Neural crest cell (in vitro differentiated cells): ENCODE measurements at regions not wholly inside any gene's neighbourhood (a gene's known extent, or its start where the extent isn't known, plus 50 kb on each side); places are given as distances from the start of the nearest gene placed in this dataset.
"Not testable (repeated sequence)": the region's sequence is repeated elsewhere in the genome, so short reads cannot be mapped to it uniquely, and the experiment has no call there.

Experiments used
- DNase-seq: peaks from one replicate; pipeline ENCODE4 v3.0.0; 2021; ENCODE audit warnings: low read depth, mixed read lengths, low spot score
- H3K27ac Mint-ChIP-seq: one replicate; pipeline ENCODE4 v1.8.0; 2021; ENCODE audit warnings: mild to moderate bottlenecking, mixed read lengths; ENCODE audit not compliant: unreplicated experiment
- H3K27me3 Mint-ChIP-seq: 2 replicates; pipeline ENCODE4 v1.8.0; 2021; ENCODE audit warnings: low read depth, mild to moderate bottlenecking, mixed read lengths
- H3K36me3 Mint-ChIP-seq: 2 replicates; pipeline ENCODE4 v1.8.0; 2021; ENCODE audit warnings: low read depth, mild to moderate bottlenecking, mixed read lengths
- H3K4me1 Mint-ChIP-seq: 2 replicates; pipeline ENCODE4 v1.8.0; 2021; ENCODE audit warnings: mixed read lengths
- H3K4me3 Mint-ChIP-seq: one replicate; pipeline ENCODE4 v1.8.0; 2021; ENCODE audit warnings: mild to moderate bottlenecking, mixed read lengths
- H3K9me3 Mint-ChIP-seq: 2 replicates; pipeline ENCODE4 v1.8.0; 2021; ENCODE audit warnings: mixed read lengths
- CTCF ChIP-seq: fragments of 200-600 bp; sonication (generic); conservative IDR thresholded peaks from 2 replicates; pipeline ENCODE4 v1.5.0; 2021; ENCODE audit warnings: antibody characterized with exemption, mild to moderate bottlenecking

- no peak overlapping the region for H3K4me3 Mint-ChIP-seq
- no peak for DNase-seq
- no peaks in the 10 kb centered on the region for H3K27me3 Mint-ChIP-seq
- no peak overlapping the region for H3K27ac Mint-ChIP-seq
- TF ChIP-seq CTCF: no peak
- H3K36me3 Mint-ChIP-seq: no peaks in the 10 kb centered on the region
- H3K4me1 Mint-ChIP-seq: no peaks in the 10 kb centered on the region
- no peaks in the 10 kb centered on the region for H3K9me3 Mint-ChIP-seq
Observed at GRCh38 chr13:81907787-81908372, 1567.0 kb upstream of the SPRY2 start.

GRCh38 chr13:81888855-81889254, 1547.9 kb upstream of the SPRY2 start:
- Mint-ChIP-seq H3K27me3 (no peaks in the 10 kb centered on the region), H3K9me3 (peaks cover 15% of the 10 kb centered on the region), H3K4me1 (no peaks in the 10 kb centered on the region), H3K36me3 (peaks cover 5% of the 10 kb centered on the region), H3K4me3 (no peak overlapping the region), H3K27ac (no peak overlapping the region)
- no peak for DNase-seq
- TF ChIP-seq CTCF: no peak

GRCh38 chr13:81874681-81875661, 1534.0 kb upstream of the SPRY2 start:
- Mint-ChIP-seq H3K9me3 (peaks cover 6% of the 10 kb centered on the region), H3K27ac (no peak overlapping the region), H3K4me1 (no peaks in the 10 kb centered on the region), H3K4me3 (no peak overlapping the region), H3K27me3 (no peaks in the 10 kb centered on the region), H3K36me3 (no peaks in the 10 kb centered on the region)
- TF ChIP-seq CTCF: no peak
- DNase-seq: no peak

GRCh38 chr13:81874253-81874652, 1533.3 kb upstream of the SPRY2 start:
- H3K4me1 Mint-ChIP-seq: no peaks in the 10 kb centered on the region
- H3K36me3 Mint-ChIP-seq: no peaks in the 10 kb centered on the region
- no peak for TF ChIP-seq CTCF
- no peak for DNase-seq
- no peaks in the 10 kb centered on the region for H3K27me3 Mint-ChIP-seq
- H3K9me3 Mint-ChIP-seq: peaks cover 8% of the 10 kb centered on the region
- no peak overlapping the region for H3K4me3 Mint-ChIP-seq
- H3K27ac Mint-ChIP-seq: no peak overlapping the region

GRCh38 chr13:81872581-81872980, 1531.7 kb upstream of the SPRY2 start:
- Mint-ChIP-seq H3K9me3 (peaks cover 17% of the 10 kb centered on the region), H3K4me3 (no peak overlapping the region), H3K27ac (no peak overlapping the region), H3K4me1 (no peaks in the 10 kb centered on the region), H3K36me3 (no peaks in the 10 kb centered on the region), H3K27me3 (no peaks in the 10 kb centered on the region)
- TF ChIP-seq CTCF: peak; percentile 63
- peak; percentile 3 for DNase-seq

GRCh38 chr13:81871751-81872325, 1530.9 kb upstream of the SPRY2 start:
- H3K36me3 Mint-ChIP-seq, H3K4me3 Mint-ChIP-seq, H3K27me3 Mint-ChIP-seq, DNase-seq, H3K27ac Mint-ChIP-seq, H3K4me1 Mint-ChIP-seq: not testable (repeated sequence)
- H3K9me3 Mint-ChIP-seq: peaks cover 20% of the 10 kb centered on the region
